ENCODE measurements at regions not wholly inside any gene's neighbourhood (a gene's known extent, or its start where the extent isn't known, plus 50 kb on each side); places are given as distances from the start of the nearest gene placed in this dataset.
"Not testable (repeated sequence)": the region's sequence is repeated elsewhere in the genome, so short reads cannot be mapped to it uniquely, and the experiment has no call there.

- DNase-seq (ENCODE audit: low spot score) = no peak
Observed at GRCh38 chr20:40073535-40074111, 615.4 kb downstream of the MAFB start.

GRCh38 chr20:40072907-40073306 lies 616.1 kb downstream of the MAFB start:
- DNase-seq (ENCODE audit: low spot score) = no peak

DNA sequence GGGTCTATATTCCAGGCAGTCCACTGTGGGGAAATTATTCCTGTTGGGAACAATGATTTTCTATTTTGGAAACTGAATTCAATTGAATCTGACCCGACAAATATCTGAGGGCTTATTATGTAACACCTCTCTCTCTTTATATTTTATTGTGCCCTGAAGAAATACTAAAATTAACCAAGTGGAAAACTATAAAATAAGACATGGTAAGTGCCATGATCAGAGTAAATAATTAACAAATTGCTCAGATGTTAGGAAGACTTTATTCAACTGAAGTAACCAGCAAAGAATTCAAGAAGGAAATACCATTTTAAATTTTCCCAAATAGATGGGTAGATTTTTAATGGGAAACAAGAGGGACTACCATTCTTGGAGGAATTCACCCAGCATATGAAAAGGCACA lies 632.9 kb downstream of the MAFB start:
- no peak for DNase-seq (ENCODE audit: low spot score)

- no peak for DNase-seq (ENCODE audit: low spot score)
Observed at GRCh38 chr20:40055711-40056110, 633.3 kb downstream of the MAFB start.

GRCh38 chr20:40054311-40054710 lies 634.7 kb downstream of the MAFB start:
- DNase-seq (ENCODE audit: low spot score) = no peak

DNA sequence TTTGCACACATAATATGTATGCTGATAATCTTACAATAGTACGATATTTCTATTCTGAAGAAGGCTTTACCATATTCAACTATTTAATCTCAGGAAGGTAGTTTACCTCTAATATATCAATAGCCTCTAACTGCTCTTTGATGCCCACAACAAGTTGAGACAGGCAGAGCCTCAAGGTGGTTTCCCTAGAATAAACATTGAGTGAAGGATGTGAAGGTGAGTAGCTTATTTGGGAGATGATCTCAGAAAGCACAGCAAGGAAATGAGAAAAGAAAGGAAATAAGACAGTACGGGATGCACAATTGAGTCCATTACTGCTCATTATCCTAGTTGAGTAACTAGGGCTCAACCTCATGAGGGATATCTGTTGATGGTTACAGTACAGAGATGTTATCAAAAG lies 638.4 kb downstream of the MAFB start:
- no peak for DNase-seq (ENCODE audit: low spot score)

GRCh38 chr20:40049854-40050253 lies 639.2 kb downstream of the MAFB start:
- DNase-seq (ENCODE audit: low spot score) = no peak

- no peak for DNase-seq (ENCODE audit: low spot score)
Observed at GRCh38 chr20:40046703-40047102, 642.3 kb downstream of the MAFB start.

- no peak for DNase-seq (ENCODE audit: low spot score)
Observed at GRCh38 chr20:40037511-40037910, 651.5 kb downstream of the MAFB start.

DNA sequence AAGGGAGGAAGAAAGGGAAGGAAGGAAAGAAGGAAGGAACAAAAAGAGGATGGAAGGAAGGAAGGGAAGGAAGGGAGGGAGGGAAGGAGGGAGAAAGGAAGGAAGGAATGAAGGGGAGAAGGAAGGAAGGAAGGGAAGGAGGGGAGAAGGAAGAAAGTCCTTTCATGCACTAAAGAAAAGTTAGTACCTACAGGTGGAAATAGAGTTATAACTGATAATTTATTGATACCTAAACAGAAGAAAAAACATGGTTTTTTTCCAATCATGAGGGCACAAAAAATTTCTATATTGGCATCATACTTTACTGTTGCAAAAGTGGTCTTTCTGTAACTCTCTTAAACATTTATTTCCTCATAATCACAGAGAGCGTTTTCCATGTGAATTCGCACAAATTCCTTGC lies 659.4 kb downstream of the MAFB start:
- DNase-seq (ENCODE audit: low spot score) = no peak

GRCh38 chr20:40019510-40019909 lies 669.5 kb downstream of the MAFB start:
- DNase-seq (ENCODE audit: low spot score) = no peak

DNA sequence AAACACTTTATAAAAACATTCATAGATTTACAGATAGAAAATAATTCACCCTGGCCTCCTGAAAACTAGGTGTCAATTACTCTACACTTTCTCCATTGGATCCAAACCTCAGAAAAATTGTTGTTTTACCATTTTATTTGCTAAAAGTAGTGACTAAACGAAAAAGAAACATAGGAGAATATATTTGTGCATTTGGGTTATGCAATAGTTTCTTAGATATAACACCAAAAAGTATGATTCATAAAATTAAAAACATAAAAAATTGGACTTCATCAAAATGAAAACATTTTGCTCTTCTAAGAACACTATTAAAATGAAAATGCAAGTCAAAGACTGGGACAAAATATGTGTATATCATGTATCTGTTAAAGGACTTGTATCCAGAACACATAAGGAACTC lies 671.3 kb downstream of the MAFB start:
- no peak for DNase-seq (ENCODE audit: low spot score)

- no peak for DNase-seq (ENCODE audit: low spot score)
Observed at GRCh38 chr20:40016890-40017289, 672.1 kb downstream of the MAFB start.

GRCh38 chr20:40016392-40016791 lies 672.6 kb downstream of the MAFB start:
- DNase-seq (ENCODE audit: low spot score) = peak; percentile 5

GRCh38 chr20:40012026-40012425 lies 677.0 kb downstream of the MAFB start:
- not testable (repeated sequence) for DNase-seq (ENCODE audit: low spot score)

DNA sequence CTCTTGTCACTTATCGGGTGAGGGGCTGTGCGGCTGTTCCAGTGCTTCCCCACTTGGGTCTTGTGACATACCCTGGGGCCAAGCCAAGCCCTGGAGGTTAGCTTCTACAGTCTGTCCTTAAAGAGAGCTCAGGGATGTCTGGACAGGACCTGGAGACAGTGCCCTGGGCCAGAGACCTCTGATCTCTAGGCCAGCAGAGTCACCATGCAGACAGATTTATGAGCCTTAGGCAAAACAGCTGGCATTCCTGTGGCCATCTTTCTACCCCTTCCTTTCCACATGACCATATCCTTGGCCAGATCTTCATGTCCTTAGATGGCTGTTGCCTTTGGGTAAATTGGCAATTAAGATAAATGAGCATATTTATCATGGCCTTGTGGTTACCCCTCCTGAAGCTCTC lies 678.6 kb downstream of the MAFB start:
- DNase-seq (ENCODE audit: low spot score) = no peak

- no peak for DNase-seq (ENCODE audit: low spot score)
Observed at GRCh38 chr20:40009542-40009941, 679.5 kb downstream of the MAFB start.

DNA sequence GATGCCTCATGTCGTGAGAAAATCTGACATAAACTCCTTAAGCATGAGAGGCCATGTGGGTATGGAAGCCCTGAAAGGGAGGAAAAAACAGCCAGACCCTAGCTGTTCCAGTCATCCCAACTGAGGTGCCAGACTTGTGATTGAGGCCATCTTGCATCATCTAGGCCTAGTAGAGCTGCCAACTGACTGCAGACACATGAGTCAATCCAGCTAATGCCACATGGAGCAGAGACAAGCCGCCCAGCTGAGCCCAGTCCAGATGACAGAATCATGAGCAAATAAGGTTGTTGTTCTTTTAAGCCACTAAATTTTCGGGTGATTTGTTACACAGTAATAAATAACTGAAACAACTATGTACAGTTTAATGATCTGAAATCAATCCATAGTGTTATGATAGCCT lies 680.9 kb downstream of the MAFB start:
- no peak for DNase-seq (ENCODE audit: low spot score)

GRCh38 chr20:40006168-40006860 lies 682.7 kb downstream of the MAFB start:
- DNase-seq (ENCODE audit: low spot score) = no peak

DNA sequence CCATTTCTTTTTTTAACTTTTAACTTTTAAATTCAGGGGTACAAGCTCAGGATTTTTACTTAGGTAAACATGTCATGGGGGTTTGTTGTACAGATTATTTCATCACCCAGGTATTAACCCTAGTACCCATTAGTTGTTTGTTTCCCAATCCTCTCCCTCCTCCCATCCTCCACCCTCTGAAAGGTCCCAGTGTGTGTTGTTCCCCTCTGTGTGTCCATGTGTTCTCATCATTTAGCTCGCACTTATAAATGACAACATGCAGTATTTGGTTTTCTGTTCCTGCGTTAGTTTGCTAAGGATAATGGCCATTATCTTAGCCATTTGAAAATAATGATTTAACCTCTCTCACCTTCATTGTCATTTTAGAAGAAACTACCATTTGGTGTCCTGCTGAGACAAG lies 684.9 kb downstream of the MAFB start:
- not testable (repeated sequence) for DNase-seq (ENCODE audit: low spot score)

DNA sequence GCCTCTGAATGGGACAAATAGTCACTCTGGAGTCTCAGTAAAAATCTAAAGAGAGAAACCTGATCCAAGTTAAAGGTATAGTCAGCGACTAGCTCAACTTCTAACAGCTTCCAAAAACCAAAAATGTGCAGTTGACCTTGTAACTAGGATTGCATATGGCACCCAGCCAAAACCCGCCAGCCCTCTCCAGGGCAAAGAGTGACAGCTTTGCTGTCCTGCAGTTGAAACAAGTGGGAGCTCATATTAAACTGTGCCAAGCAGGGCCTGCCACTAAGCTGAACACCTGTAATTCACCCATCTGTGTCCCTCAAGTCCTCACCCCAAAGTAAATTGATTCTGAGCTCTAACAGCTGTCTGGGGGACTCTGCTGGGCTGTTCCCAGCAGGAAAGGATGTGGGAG lies 695.3 kb downstream of the MAFB start:
- DNase-seq (ENCODE audit: low spot score) = no peak

GRCh38 chr20:39990692-39991091 lies 698.3 kb downstream of the MAFB start:
- DNase-seq (ENCODE audit: low spot score) = no peak

DNA sequence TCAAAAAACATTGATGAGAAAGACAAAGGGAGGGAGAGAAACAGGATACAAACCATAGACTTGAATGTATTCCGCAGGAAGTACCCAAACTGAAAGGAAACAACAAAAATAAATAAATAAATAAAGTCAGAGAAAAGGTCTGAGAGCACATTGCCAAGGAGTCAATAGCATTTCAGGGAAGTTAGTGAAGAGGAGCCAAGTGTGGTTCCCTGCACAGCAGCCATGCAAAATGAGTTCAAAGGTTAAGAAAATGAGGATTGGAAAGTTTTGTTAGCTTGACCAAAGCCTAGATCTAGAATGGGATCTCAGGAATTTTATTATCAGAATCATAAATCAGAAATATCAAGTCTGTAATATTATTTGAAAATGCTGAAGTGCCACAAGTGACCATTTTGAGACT lies 700.0 kb downstream of the MAFB start:
- DNase-seq (ENCODE audit: low spot score) = no peak

Data from globus pallidus (tissue), 1 donor.